SK-N-SH treated with all-trans-retinoic acid at 6 μM for 48 hours (cell line): ENCODE measurements at regions not wholly inside any gene's neighbourhood (a gene's known extent, or its start where the extent isn't known, plus 50 kb on each side); places are given as distances from the start of the nearest gene placed in this dataset.

Experiments
- ARNTL ChIP-seq: fragments of 450-650 bp; formaldehyde crosslinking; IDR thresholded peaks from 2 replicates; pipeline ENCODE4 v1.5.0; 2020; ENCODE audit warnings: low read depth, mild to moderate bottlenecking, moderate library complexity, borderline replicate concordance
- PPARA ChIP-seq: fragments of 250-450 bp; sonication (Bioruptor Pico); IDR thresholded peaks from 2 replicates; pipeline ENCODE4 v1.5.0; 2020; ENCODE audit warnings: mild to moderate bottlenecking, borderline replicate concordance
- RARB ChIP-seq: fragments of 250-450 bp; sonication (Bioruptor Pico); IDR thresholded peaks from 2 replicates; pipeline ENCODE4 v1.8.0; 2021; ENCODE audit warnings: mild to moderate bottlenecking, moderate library complexity
- ZFP30 ChIP-seq: fragments of 450-650 bp; formaldehyde crosslinking; IDR thresholded peaks from 2 replicates; pipeline ENCODE4 v1.5.0; 2022; ENCODE audit warnings: mild to moderate bottlenecking, moderate library complexity
- ZNF565 ChIP-seq: fragments of 450-650 bp; formaldehyde crosslinking; conservative IDR thresholded peaks from 2 replicates; pipeline ENCODE4 v1.5.0; 2020; ENCODE audit warnings: low read depth, mild to moderate bottlenecking, moderate library complexity
- TF ChIP-seq, protein P1 (sequence below): fragments of 250-450 bp; sonication (Bioruptor Pico); IDR thresholded peaks from 2 replicates; pipeline ENCODE4 v1.8.0; 2021; ENCODE audit warnings: low read depth, mild to moderate bottlenecking, moderate library complexity, borderline replicate concordance

DNA sequence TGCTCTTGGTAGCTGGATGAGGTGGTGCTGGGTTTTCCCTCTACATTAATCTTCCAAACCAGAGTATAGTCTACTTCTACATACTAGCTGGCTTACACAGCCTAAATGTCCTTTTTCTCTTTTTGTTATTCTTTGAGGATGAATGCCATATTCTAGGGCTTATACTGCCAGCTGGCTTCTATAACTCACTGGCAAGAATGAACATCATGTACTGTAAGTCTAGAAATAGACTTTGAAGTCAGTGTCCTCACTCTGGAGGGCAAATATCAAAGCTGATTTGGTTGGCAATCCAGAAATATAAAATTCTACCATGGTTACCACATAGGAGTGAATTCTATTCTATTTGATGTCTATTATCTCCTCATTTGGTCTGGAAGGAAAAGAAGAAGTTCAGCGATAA is 251.7 kb upstream of the TYRP1 start:
- TF ChIP-seq RARB (CRISPR knock-in tag) (no peak), ZFP30 (CRISPR knock-in tag) (no peak), ZNF565 (no peak), ARNTL (CRISPR knock-in tag) (no peak), PPARA (CRISPR knock-in tag) (no peak)
- TF ChIP-seq, protein P1, sequence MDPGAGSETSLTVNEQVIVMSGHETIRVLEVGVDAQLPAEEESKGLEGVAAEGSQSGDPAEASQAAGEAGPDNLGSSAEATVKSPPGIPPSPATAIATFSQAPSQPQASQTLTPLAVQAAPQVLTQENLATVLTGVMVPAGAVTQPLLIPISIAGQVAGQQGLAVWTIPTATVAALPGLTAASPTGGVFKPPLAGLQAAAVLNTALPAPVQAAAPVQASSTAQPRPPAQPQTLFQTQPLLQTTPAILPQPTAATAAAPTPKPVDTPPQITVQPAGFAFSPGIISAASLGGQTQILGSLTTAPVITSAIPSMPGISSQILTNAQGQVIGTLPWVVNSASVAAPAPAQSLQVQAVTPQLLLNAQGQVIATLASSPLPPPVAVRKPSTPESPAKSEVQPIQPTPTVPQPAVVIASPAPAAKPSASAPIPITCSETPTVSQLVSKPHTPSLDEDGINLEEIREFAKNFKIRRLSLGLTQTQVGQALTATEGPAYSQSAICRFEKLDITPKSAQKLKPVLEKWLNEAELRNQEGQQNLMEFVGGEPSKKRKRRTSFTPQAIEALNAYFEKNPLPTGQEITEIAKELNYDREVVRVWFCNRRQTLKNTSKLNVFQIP: no peak
